IMR-90 (cell line): ENCODE measurements at regions not wholly inside any gene's neighbourhood (a gene's known extent, or its start where the extent isn't known, plus 50 kb on each side); places are given as distances from the start of the nearest gene placed in this dataset.

Source experiments
- ATAC-seq: fragments of 200-7000 bp; cut with Tn5 transposase; 2 replicates; pipeline ENCODE4 v1.9.1; 2020; ENCODE audit warnings: low read depth, mild to moderate bottlenecking, moderate library complexity
- BruUV-seq: library from RNA; stranded (reverse); fragments of 400-500 nt; replicated peaks from 2 replicates; lab custom pipeline; 2021; lab: Mats Ljungman, UMichigan
- CTCF ChIA-PET: fragments of 300-600 bp; formaldehyde crosslinking; extraction: SDS; loops from one replicate; lab custom pipeline; 2021; ENCODE audit warnings: antibody characterized with exemption; lab: Yijun Ruan, JAX
- POLR2A ChIA-PET: fragments of 300-600 bp; sonication (Branson Sonifier 250); formaldehyde crosslinking; loops from one replicate; lab custom pipeline; 2022; ENCODE audit warnings: antibody characterized with exemption; ENCODE audit not compliant: unreplicated experiment; lab: Charles Lee
- DNase-seq: peaks from one replicate; pipeline ENCODE4 v3.0.0; 2013
- H2AFZ ChIP-seq: replicated peaks from 2 replicates; pipeline ENCODE3; 2013; ENCODE audit warnings: low read length, mild to moderate bottlenecking; ENCODE audit not compliant: poor library complexity
- H2AK5ac ChIP-seq: 2 replicates; pipeline ENCODE4 v1.6.1; 2013; ENCODE audit warnings: low read depth, low read length, inconsistent platforms
- H2AK9ac ChIP-seq: replicated peaks from 2 replicates; pipeline ENCODE3; 2013; ENCODE audit warnings: mild to moderate bottlenecking, low read depth, low read length, moderate library complexity; ENCODE audit not compliant: poor library complexity
- H2BK120ac ChIP-seq: 2 replicates; pipeline ENCODE4 v1.6.1; 2013; ENCODE audit warnings: low read depth, low read length, inconsistent platforms
- H2BK15ac ChIP-seq: 3 replicates; pipeline ENCODE4 v1.6.1; 2013; ENCODE audit warnings: low read depth, low read length, inconsistent platforms
- H2BK20ac ChIP-seq: 2 replicates; pipeline ENCODE4 v1.6.1; 2013; ENCODE audit warnings: low read depth, mild to moderate bottlenecking, inconsistent platforms, low read length, moderate library complexity
- H2BK5ac ChIP-seq: 2 replicates; pipeline ENCODE4 v1.6.1; 2013; ENCODE audit warnings: mild to moderate bottlenecking, low read depth, low read length, inconsistent platforms; ENCODE audit not compliant: poor library complexity, severe bottlenecking
- H3K14ac ChIP-seq: replicated peaks from 2 replicates; pipeline ENCODE4 v1.6.1; 2013; ENCODE audit warnings: low read depth, low read length, inconsistent platforms
- H3K18ac ChIP-seq: 2 replicates; pipeline ENCODE4 v1.6.1; 2013; ENCODE audit warnings: low read depth, low read length, control low read depth
- H3K23ac ChIP-seq: 2 replicates; pipeline ENCODE4 v1.6.1; 2013; ENCODE audit warnings: low read depth, low read length, inconsistent platforms
- H3K27ac ChIP-seq: 2 replicates; pipeline ENCODE4 v1.5.1; 2013; ENCODE audit warnings: mild to moderate bottlenecking, control low read depth, low read length; ENCODE audit not compliant: insufficient read depth
- H3K27me3 ChIP-seq: 2 replicates; pipeline ENCODE4 v1.6.1; 2013; ENCODE audit warnings: low read length; ENCODE audit not compliant: control insufficient read depth, insufficient read depth
- H3K36me3 ChIP-seq: 2 replicates; pipeline ENCODE4 v1.6.1; 2013; ENCODE audit warnings: low read length, mixed read lengths; ENCODE audit not compliant: control insufficient read depth, insufficient read depth
- H3K4ac ChIP-seq: 2 replicates; pipeline ENCODE4 v1.6.1; 2013; ENCODE audit warnings: low read depth, low read length, inconsistent platforms
- H3K4me1 ChIP-seq: 2 replicates; pipeline ENCODE4 v1.6.1; 2013; ENCODE audit warnings: low read length, mixed read lengths; ENCODE audit not compliant: control insufficient read depth, insufficient read depth
- H3K4me2 ChIP-seq: 2 replicates; pipeline ENCODE4 v1.6.1; 2013; ENCODE audit warnings: low read depth, mild to moderate bottlenecking, control low read depth, low read length, moderate library complexity
- H3K4me3 ChIP-seq: 2 replicates; pipeline ENCODE4 v1.5.1; 2013; ENCODE audit warnings: low read depth, mild to moderate bottlenecking, control low read depth, low read length, moderate library complexity; ENCODE audit not compliant: insufficient read depth
- H3K56ac ChIP-seq: 2 replicates; pipeline ENCODE4 v1.6.1; 2013; ENCODE audit warnings: low read length, inconsistent platforms; ENCODE audit not compliant: insufficient read depth; ENCODE audit errors: extremely low read depth
- H3K79me1 ChIP-seq, 2 experiments: 2 replicates each; pipeline ENCODE4 v1.6.1; 2013; ENCODE audit warnings: low read length in 2 of 2, inconsistent platforms in 1 of 2, low read depth in 1 of 2
- H3K9ac ChIP-seq: 2 replicates; pipeline ENCODE4 v1.6.1; 2013; ENCODE audit warnings: low read depth, low read length, control low read depth
- H3K9me1 ChIP-seq: 2 replicates; pipeline ENCODE4 v1.6.1; 2013; ENCODE audit warnings: low read length, inconsistent platforms; ENCODE audit not compliant: insufficient read depth
- H3K9me3 ChIP-seq: 2 replicates; pipeline ENCODE4 v1.6.1; 2013; ENCODE audit warnings: low read length; ENCODE audit not compliant: control insufficient read depth, insufficient read depth
- H4K20me1 ChIP-seq: 2 replicates; pipeline ENCODE4 v1.6.1; 2013; ENCODE audit warnings: low read length, inconsistent platforms; ENCODE audit not compliant: insufficient read depth
- H4K5ac ChIP-seq: 2 replicates; pipeline ENCODE4 v1.6.1; 2013; ENCODE audit warnings: mild to moderate bottlenecking, low read depth, low read length, control low read depth
- H4K8ac ChIP-seq, 2 experiments: 2 replicates each; pipeline ENCODE4 v1.6.1; 2013; ENCODE audit warnings: low read depth in 2 of 2, low read length in 2 of 2, control low read depth in 1 of 2, inconsistent platforms in 1 of 2
- H4K91ac ChIP-seq: 2 replicates; pipeline ENCODE4 v1.6.1; 2013; ENCODE audit warnings: low read depth, low read length, inconsistent platforms; ENCODE audit not compliant: insufficient read depth
- BHLHE40 ChIP-seq: fragments of 150-350 bp; IDR thresholded peaks from 2 replicates; pipeline ENCODE4 v1.6.1; 2016; ENCODE audit warnings: mild to moderate bottlenecking, low read depth, low read length
- CEBPB ChIP-seq: IDR thresholded peaks from 2 replicates; pipeline ENCODE4 v1.6.1; 2012; ENCODE audit warnings: low read depth, low read length, improper control_type of control experiment
- CHD1 ChIP-seq: IDR thresholded peaks from 2 replicates; pipeline ENCODE4 v1.6.1; 2012; ENCODE audit warnings: low read depth, low read length, improper control_type of control experiment
- CTCF ChIP-seq: conservative IDR thresholded peaks from 2 replicates; pipeline ENCODE4 v1.5.1; 2012; ENCODE audit warnings: mild to moderate bottlenecking, low read depth, low read length, improper control_type of control experiment
- ELK1 ChIP-seq: fragments of 150-350 bp; IDR thresholded peaks from 2 replicates; pipeline ENCODE4 v1.6.1; 2016; ENCODE audit warnings: low read depth, mild to moderate bottlenecking, low read length, moderate library complexity, borderline replicate concordance
- FOS ChIP-seq: fragments of 150-350 bp; IDR thresholded peaks from 2 replicates; pipeline ENCODE4 v1.6.1; 2016; ENCODE audit warnings: low read depth, low read length
- MAFK ChIP-seq: IDR thresholded peaks from 2 replicates; pipeline ENCODE4 v1.6.1; 2012; ENCODE audit warnings: low read depth, low read length, improper control_type of control experiment
- MAZ ChIP-seq: IDR thresholded peaks from 2 replicates; pipeline ENCODE4 v1.6.1; 2012; ENCODE audit warnings: low read depth, mild to moderate bottlenecking, low read length, improper control_type of control experiment, moderate library complexity, borderline replicate concordance
- MXI1 ChIP-seq: IDR thresholded peaks from 2 replicates; pipeline ENCODE4 v1.6.1; 2012; ENCODE audit warnings: low read depth, mild to moderate bottlenecking, low read length, moderate library complexity, borderline replicate concordance
- NFE2L2 ChIP-seq: fragments of 150-350 bp; IDR thresholded peaks from 2 replicates; pipeline ENCODE4 v1.6.1; 2016; ENCODE audit warnings: low read depth, mild to moderate bottlenecking, low read length
- POLR2A ChIP-seq: IDR thresholded peaks from 2 replicates; pipeline ENCODE4 v1.6.1; 2012; ENCODE audit warnings: mild to moderate bottlenecking, low read depth, low read length
- RAD21 ChIP-seq: IDR thresholded peaks from 2 replicates; pipeline ENCODE4 v1.6.1; 2012; ENCODE audit warnings: low read length, improper control_type of control experiment
- RCOR1 ChIP-seq: IDR thresholded peaks from 2 replicates; pipeline ENCODE4 v1.6.1; 2012; ENCODE audit warnings: mild to moderate bottlenecking, low read length, improper control_type of control experiment; ENCODE audit not compliant: insufficient replicate concordance
- RFX5 ChIP-seq: IDR thresholded peaks from 2 replicates; pipeline ENCODE4 v1.8.0; 2012; ENCODE audit warnings: low read depth, mild to moderate bottlenecking, low read length, moderate library complexity
- SMC3 ChIP-seq: fragments of 150-350 bp; IDR thresholded peaks from 2 replicates; pipeline ENCODE4 v1.6.1; 2016; ENCODE audit warnings: low read depth, mild to moderate bottlenecking, antibody characterized with exemption, low read length, moderate library complexity
- USF2 ChIP-seq: fragments of 150-350 bp; IDR thresholded peaks from 2 replicates; pipeline ENCODE4 v1.6.1; 2017; ENCODE audit warnings: mild to moderate bottlenecking, antibody characterized with exemption, low read length, low read depth
- WGBS, 2 experiments: methylation state at CpG; one replicate each; pipeline versions ENCODE4 v1.1.5 to v1.1.7; 2013; ENCODE audit warnings: missing lambda C conversion rate in 2 of 2; ENCODE audit not compliant: insufficient read length in 1 of 2; ENCODE audit errors: extremely low coverage in 2 of 2; 5-methylcytosine and 5-hydroxymethylcytosine counted together
- dilution Hi-C: fragments of 300-500 bp; cut with HindIII; formaldehyde crosslinking; loops from one replicate; pipeline ENCODE4 v1.14.3; 2018; ENCODE audit warnings: low sequenced_read_pairs; ENCODE audit not compliant: unreplicated experiment
- in situ Hi-C: fragments of 300-500 bp; cut with MboI; formaldehyde crosslinking; loops from 3 replicates; pipeline ENCODE4 v1.14.3; 2019; ENCODE audit warnings: low sequenced_read_pairs, inconsistent platforms, mixed read lengths
- intact Hi-C: fragments of 100-400 bp; cut with micrococcal nuclease; formaldehyde crosslinking; loops from 2 replicates; pipeline ENCODE4 v1.10.0; 2022

- dilution Hi-C loops = no loop called here
- H2BK120ac ChIP-seq = no peak overlapping the region
Measured at GRCh38 chr6:154606860-154607259, 96.4 kb upstream of the CNKSR3 start.

More at GRCh38 chr6:154606860-154607259, 96.4 kb upstream of the CNKSR3 start:
- no TSS peak for BruUV-seq
- Histone ChIP-seq H4K20me1 (no peaks in the 10 kb centered on the region), H3K9me1 (no peaks in the 10 kb centered on the region), H3K9me3 (no peaks in the 10 kb centered on the region), H2BK15ac (no peak overlapping the region), H3K18ac (no peak overlapping the region), H4K91ac (no peak overlapping the region), H3K27me3 (no peaks in the 10 kb centered on the region), H3K56ac (no peak overlapping the region), H3K4ac (no peak overlapping the region), H2AK9ac (no peak overlapping the region), H2BK20ac (no peak overlapping the region), H3K27ac (no peak overlapping the region), H3K36me3 (no peaks in the 10 kb centered on the region), H3K4me2 (no peak overlapping the region), H2AK5ac (no peak overlapping the region), H2BK5ac (no peak overlapping the region), H3K9ac (no peak overlapping the region), H3K4me1 (no peaks in the 10 kb centered on the region; the same call in 1 of the 2 replicates), H3K4me3 (no peak overlapping the region), H3K79me1 (no peaks in the 10 kb centered on the region), H3K14ac (no peak overlapping the region), H4K8ac (no peak overlapping the region), H2AFZ (peak overlapping the region; percentile 56), H3K23ac (no peak overlapping the region), H4K5ac (no peak overlapping the region)
- ChIA-PET POLR2A (no interaction called here), CTCF (no interaction called here)
- ATAC-seq = no peak
- 83% methylated on average over 1 of the region's 2 CpGs; no CpG with 5 or more reads in 1 of the 2 experiments for WGBS, 2 experiments
- DNase-seq = no peak
- TF ChIP-seq CEBPB (no peak), CTCF (no peak), CHD1 (no peak), RCOR1 (no peak), MXI1 (no peak), RAD21 (no peak), FOS (no peak), USF2 (no peak), MAFK (no peak), SMC3 (no peak), ELK1 (no peak), BHLHE40 (no peak), POLR2A (no peak), NFE2L2 (no peak), MAZ (no peak), RFX5 (no peak)
- intact Hi-C loops = no loop called here
- in situ Hi-C loops = no loop called here
